HG03575 (cell line): ENCODE measurements at regions not wholly inside any gene's neighbourhood (a gene's known extent, or its start where the extent isn't known, plus 50 kb on each side); places are given as distances from the start of the nearest gene placed in this dataset.

Experiments used
- ATAC-seq: cut with Tn5 transposase; IDR thresholded peaks from one replicate; pipeline ENCODE4 v1.9.1; 2021; ENCODE audit not compliant: unreplicated experiment, insufficient number of reproducible peaks, low FRiP score; ENCODE audit errors: extremely low read depth

DNA sequence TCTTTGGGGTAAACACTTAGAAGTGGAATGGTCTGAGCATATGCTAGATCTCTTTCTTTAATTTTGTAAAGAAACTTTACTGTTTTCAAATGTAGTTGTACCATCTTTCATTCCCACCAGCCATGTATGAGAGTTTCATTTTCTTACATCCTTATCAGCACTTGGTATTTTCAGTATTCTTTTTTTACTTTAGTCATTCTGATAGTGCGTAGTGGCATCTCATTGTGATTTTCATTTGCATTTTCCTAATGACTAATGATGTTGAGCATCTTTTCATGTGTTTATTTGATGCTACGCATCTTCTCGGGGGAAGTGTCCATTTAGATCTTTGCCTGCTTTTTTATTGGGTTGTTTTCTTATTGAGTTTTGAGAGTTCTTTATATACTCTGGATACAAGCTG lies 71.3 kb upstream of the PRPS1 start:
- no peak for ATAC-seq

DNA sequence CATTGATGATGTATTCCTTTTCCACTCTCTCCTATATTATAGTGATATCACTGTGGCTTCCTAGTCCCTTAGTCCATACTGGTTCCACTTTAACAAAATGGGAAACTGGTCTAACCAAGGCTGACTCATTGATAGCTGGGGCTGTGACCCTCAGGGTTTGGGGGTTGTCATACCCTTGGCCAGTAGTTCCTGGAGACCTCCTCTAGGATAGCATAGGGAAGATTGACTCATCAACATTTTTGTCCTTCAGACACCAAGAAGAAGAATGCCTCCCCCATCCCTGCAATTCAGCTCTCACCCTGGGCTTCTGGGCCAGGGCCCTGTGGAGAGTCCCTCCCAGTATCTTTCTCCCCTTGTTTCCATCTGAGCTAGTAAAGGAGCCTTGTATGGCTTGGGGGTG lies 68.8 kb upstream of the PRPS1 start:
- no peak for ATAC-seq

DNA sequence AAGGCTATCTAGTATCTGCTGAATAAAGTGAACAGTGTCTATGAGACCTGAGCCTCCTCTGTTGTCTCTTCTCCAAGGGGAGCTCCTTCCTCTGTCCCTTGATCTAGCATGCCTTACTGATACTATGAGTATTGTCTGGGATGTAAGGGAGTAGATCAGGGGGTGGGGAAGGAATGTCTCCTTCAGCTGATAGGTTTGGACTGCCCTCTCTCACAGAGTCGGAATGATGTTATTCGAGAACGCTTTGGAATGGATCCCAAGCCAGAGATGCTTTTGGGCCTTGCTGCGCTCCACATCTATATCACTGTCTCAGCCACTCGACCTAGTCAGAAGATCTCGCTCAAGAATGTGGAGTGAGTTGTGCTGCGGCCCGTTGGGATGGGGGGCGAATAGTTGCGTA lies 68.3 kb upstream of the PRPS1 start:
- ATAC-seq, result no peak

DNA sequence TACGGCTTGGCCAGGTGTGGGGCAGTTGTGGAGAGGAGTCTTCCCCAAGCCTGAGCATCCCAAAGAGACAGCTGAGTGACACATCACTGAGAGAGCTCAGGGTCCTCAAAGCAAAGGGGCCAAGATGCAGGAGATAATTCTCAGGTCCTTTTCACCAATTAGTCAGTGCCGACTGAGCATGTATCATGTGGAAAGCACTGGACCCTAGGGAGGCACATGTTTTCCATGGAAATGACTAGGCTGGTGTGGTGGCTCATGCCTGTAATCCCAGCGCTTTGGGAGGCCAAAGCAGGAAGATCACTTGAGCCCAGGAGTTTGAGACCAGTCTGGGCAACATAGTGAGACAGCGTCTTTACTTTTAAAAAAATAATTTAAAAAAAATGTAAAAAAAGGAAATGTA lies 67.3 kb upstream of the PRPS1 start:
- ATAC-seq, result no peak

DNA sequence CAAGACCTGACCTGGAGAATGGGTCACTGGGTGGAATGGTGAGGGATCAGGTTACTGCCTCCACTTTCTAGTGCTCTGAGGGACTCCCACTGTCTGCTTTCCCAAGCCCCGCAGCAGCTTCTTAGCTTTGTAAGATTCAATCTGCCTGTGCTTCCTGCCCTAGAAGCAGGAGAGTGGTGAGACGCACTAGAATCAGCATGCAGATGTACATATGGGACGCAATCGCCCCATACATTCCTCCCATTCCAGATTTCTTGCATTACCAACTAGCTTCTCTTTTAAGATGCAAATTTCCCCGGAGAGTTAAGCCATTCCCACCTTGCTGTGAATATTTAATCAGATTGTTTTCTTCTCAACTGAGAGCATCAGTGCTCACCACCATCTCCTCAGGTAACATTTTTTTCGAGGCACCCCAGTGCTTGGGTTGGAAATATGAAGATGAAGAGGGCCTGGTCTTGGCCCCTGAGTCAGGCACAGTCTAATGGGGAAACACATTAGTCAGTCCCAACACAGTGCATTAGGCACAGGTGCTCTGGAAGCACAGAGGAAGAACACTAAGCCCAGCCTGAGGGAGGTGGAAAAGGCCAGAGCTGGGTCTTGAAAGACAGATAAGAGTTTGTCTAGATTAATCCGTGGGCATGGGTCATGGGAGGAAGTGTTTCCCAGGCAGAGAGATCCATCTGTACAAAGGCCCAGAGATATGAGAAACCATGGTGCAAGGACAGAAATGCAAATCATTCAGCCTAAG lies 66.7 kb upstream of the PRPS1 start:
- ATAC-seq, result no peak

DNA sequence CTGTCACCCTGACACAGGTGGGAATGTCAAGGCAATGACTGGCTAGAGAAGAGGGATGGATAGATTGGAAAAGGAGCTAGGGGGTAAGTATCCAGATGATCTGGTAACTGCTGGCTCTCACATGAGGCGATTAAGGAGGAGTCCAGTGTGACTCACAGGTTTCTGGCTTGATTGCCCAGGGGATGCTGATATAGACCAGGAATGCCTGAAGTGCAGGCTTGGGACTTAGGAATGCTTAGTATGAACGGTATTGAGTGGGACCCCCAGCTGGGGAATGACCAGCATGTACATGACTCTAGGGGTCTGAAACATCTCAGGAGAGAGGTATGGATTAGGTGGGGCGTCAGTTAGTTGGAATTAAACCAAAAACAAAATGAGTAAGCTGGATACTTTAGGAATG lies 65.8 kb upstream of the PRPS1 start:
- no peak for ATAC-seq

DNA sequence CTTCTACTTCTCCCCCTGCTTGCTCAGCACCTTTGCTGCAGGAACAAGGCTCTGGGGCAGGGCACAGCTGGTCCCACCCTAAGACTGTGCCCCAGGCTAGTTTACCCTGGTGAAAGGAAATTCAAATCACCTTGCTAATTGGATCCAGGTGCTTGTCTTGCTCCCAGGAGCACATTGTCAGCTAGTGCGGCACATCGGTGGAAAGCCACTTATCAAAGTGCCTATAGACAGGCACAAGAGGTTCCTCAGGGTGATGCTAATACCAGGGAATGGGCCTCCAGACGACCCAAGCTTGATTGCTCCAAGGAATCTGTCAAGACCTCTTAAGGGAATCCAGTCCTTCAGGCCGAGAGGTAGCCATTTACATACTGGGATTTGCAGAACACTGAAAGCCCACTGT lies 64.5 kb upstream of the PRPS1 start:
- no peak for ATAC-seq

DNA sequence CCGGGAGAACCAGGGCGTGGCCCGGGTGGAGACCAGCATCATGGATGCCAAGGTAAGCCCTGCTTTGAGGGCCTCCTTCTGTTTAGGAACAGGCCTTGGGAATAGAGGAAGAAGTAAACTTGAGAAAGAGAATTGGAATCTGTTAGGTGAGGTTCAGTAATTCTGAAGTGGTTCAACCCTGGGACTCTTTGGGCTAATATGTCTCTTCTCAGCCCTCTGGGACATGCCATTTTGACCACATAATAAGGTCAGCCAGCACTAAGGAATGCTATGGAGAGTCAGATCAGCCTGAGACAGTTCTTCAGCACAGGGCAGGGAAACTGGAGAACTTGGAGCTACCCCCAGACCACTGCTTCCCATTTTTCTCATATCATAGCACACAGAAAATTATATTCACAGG lies 63.3 kb upstream of the PRPS1 start:
- ATAC-seq, result no peak

DNA sequence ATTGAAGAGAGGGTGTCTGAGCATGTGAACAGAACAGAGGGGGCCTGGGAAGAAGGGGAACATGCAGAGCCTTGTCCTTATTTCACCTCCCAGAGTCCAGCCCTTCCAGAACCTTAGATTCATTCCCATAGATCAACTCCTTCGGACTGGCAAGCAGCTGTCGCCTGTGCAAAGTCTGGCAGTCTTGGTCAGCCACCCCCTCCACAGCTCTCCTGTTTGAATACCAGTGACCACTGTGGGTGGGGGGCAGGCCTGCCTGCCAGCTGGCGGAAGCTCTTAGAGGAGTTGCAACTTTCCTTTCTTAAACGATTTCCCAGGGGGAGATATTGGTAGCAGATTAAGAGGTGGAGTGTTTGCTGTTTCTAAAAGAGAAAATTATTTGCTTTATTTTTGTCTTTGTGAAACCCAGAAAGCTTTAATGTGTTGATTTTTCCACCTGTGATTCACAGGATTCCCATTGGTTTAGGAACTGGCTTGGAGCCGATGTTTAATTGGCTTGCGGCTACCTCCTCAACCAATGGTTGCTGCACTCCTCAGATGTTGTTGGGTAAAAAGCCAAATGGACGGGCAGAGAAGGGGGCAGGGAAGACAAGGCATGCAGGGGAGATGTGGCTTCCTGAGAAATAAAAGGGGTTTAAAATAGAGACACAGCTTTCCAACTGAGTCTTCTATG lies 62.2 kb upstream of the PRPS1 start:
- no peak for ATAC-seq

DNA sequence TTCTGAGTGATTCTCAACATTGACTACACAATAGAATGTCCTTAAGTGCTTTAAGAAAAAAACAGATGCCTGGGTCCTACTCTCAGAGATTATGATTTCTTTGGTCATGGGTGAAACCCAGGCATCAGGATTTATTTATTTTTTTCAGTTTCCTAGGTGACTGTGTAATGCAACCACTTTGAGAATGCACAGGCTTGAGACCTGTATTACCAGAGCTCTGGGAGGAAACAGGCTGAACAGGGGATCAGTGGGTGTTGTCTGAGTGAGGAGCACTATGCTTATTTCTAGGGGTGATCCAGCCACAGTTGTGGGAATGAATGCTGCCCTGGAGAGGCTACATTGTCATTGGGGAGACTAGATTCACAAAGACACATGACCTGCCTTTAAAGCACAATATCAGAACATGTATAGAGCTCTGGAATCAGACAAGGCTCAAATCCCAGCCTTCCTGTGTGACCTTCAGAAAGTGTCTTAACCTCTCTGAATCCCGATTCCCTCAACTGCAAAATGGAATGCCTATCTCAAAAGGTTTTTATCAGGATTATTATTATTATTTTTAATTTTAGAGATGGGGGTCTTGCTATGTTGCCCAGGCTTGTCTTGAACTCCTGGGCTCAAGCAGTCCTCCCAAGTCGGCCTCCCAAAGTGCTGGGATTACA lies 61.6 kb upstream of the PRPS1 start:
- ATAC-seq, result no peak

DNA sequence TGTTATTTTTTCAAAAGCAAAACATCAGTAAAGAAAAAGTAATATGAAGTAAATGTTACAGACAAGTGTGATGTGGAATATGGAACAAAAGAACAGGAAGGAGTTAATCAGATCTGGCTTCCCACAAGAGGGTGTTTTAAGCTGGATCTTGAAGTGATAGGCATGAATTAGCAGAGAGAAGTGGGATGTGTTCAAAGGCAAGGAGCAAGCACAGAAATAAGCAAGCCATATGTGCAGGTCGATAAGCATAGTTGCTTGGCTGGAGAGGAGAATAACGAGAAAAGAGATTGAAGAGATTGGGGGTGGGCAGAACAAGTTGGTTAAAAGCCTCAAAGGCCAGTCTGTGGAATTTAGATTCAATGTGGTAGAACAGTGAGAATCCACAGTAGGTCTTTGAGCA lies 60.9 kb upstream of the PRPS1 start:
- ATAC-seq, result no peak

DNA sequence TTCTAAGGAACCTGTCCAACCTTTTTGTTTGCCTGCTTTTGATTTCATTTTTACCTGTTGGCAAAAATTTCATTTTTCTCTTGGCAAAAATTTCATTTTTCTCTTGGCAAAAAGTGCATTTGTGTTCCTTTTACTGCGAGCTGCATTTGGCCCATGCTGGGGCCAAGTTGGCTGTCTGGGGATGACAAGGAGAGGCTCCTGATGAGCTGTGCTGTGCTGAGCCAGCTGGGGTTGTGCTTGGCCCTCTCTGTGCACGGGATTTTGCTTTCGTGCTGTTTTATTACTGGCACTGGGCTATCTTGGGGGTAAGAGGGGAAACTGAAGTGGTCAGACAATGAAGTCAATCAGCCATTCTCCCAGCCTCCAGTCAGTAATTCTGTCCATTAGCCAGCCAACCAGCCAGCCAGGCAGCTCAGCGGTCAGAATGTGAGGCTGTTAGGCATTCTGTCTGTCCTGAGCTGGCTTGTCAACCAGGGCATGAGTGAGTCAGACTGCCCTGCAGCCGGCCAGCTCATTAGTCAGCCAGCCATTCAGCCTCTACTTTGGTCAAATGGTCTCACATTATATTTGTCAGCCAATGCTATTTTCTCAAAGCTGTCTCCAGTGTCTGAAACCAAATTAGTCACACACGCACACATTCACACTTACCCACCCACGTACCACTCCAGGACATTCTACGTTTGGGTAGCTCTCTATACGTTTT lies 56.9 kb upstream of the PRPS1 start:
- ATAC-seq, result no peak

DNA sequence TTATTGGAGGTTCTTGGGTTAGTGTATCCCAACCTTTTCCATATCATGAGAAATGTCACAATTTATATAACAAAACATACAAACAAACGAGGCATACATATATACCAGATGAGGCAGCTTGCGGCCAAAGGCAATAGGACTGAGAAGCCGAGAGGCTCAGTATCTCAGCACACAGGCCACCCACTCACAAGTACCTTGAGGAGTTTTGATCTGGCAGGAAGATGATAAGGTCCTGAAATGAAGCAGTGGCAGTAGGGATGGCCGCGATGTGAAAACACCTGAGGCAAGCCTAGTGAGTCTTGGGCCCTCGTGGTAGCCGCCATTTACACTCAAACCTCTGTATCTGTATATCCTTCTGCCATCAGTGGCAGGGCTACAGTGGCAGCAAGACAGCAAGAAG lies 55.3 kb upstream of the PRPS1 start:
- no peak for ATAC-seq

DNA sequence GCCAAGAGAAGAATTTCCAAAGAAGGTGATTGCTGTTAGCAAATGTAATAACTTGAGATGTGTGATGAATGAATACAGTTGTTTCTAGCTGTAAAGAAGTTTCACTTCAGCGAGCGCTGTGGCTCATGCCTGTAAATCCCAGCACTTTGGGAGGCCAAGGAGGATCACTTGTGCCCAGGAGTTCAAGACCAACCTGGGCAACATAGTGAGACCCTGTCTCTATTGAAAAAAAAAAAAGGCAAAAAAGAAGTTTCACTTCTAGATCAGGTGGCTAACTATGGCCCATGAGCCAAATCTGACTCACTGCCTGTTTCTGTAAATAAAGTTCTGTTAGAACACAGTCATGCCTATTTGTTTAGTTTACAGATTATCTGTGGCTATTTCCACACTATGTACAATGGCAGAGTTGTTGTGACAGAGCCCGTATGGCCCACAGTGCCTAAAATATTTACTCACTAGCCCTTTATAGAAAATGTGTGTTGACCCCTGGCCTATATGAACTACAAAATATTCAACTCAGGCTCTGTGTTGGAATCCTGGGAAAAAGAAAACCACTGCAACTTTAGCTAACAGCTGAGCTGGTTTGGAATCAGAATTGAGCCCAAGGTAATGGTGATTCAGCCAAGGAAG lies 54.1 kb upstream of the PRPS1 start:
- ATAC-seq, result no peak

DNA sequence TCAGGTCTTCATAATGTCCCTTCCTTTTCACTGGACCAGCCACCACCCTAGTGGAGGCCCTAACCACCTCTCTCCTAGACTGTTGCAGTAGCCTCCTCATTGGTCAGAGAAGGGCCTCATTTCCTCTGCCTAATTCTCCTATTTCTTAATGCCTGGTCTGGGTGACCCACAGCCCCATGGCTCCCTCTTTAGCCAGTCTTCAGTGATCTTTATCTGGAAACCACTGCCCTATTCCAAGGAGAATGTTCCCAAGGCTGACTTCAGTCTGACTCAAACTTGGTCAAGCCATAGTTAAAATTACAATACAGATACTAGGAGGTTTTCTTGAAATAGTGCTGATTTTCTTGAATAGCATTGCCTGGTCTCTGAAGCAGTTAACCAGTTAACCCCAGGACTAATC lies 53.6 kb upstream of the PRPS1 start:
- ATAC-seq, result no peak

DNA sequence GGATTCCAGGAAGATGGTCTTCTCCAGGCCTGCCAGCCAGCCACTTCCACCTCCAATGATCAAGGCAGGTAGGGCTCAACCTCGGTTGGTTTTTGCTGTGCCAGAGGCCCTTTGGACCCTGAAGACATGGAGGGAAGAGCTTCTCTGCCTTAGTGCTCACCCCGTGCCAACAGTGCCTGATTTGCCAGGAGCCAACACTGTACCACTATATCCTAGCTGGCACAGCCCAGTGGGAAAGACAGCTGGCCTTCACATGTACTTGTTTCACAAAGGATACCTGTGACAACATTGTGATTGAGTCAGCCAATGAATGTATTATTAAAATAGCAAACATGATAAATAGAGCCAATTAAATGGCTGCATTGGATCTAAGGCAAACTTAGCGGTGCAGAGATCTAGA lies 51.9 kb upstream of the PRPS1 start:
- no peak for ATAC-seq

DNA sequence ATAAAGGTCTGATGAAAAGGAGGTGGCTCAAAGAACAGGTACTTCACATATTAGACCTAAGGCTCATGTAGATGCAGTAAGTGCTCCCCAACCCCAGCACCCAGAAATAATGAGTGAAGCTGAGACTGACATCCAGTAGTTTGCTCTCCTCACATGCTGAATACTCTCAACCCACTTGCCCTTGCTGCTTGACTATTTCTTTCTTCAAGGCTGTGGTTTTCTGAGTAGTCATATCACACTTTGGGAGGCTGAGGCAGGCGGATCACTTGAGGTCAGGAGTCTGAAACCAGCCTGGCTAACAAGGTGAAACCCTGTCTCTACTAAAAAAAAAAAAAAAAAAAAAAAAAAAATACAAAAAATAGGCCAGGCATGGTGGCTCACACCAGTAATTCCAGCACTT lies 51.5 kb upstream of the PRPS1 start:
- peak; percentile 47 for ATAC-seq

DNA sequence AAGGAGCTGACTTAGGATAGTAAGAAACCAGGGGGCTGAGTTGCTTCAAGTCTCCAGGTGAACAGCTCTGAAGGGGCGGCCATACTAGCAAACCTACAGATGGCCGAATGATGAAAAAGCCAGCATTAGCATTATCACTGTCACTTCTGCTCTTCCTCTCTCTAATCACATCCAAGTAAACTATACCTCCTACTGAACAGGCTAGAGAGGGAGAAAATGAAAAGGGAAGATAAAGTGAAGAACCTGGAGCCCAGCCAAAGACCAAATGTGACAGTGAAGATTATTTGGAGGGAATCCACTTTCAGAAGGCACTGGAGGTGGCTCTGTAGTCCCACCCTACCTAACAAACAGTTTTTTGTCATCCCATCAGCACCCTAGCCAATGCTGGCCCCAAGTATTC lies 50.4 kb upstream of the PRPS1 start:
- no peak for ATAC-seq
